NCI-H146 (cell line): ENCODE measurements at regions not wholly inside any gene's neighbourhood (a gene's known extent, or its start where the extent isn't known, plus 50 kb on each side); places are given as distances from the start of the nearest gene placed in this dataset.

Experiments
- DNase-seq: peaks from one replicate; lab custom pipeline; 2025; lab: John Stamatoyannopoulos, UW

- no peak for DNase-seq
These were observed 129.2 kb downstream of the PSMG1 start for GRCh38 chr21:39054066-39054465.

DNA sequence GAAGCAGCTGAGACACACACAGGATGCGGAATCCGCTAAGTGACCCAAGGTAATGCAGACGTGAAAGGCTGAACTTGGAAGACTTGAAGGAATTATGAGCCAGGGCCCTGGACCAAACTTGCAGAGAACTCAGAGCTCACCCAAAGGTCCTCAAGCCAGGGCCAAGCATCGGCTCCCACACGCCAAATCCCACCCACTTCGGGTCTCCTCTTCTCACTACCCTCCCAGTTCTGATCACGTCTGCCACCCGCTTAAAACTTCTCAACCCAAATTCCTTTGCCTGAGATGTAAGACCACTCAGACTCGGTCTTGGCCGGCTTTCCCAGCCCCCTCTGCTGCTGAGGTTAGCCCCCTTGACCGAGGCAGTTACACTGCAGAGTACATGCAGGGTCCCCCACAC, 130.1 kb downstream of the PSMG1 start:
- no peak for DNase-seq

DNA sequence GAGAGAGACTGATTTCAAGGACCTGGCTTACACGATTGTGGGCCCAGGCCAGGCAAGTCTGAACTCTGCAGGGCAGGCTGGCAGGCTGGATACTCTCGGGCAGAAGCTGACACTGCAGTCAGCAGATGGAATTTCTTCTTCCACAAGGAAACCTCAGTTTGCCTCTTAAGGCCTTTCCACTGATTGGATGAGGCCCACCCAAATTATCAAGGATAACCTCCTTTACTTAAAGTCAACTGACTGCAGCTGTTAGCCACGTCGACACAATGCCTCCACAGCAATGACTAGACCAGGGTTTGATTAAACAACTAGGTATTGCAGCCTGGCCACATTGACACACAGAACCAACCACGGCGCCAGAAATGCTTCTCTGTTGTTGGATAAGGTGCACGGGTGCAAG, 130.5 kb downstream of the PSMG1 start:
- no peak for DNase-seq

GRCh38 chr21:39051588-39051949, 131.7 kb downstream of the PSMG1 start:
- DNase-seq = no peak

- DNase-seq = no peak
These were observed 132.2 kb downstream of the PSMG1 start for GRCh38 chr21:39050841-39051587.

DNA sequence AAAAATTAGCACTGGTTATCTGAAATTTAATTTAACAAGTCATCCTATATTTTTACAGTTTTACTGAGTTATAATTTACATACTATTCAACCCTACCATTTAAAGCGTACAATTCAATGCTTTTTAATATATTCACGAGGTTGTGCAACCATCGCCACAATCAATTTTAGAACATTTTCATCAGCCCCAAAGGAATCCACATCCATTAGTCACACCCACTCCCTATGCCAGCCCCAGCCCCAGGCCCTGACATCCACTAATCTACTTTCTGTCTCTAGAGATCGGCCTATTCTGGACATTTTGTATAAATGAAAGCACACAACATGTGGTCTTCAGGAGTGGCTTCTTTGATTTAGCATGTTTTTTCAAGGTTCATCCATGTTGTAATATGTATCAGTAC, 134.7 kb downstream of the PSMG1 start:
- no peak for DNase-seq

DNA sequence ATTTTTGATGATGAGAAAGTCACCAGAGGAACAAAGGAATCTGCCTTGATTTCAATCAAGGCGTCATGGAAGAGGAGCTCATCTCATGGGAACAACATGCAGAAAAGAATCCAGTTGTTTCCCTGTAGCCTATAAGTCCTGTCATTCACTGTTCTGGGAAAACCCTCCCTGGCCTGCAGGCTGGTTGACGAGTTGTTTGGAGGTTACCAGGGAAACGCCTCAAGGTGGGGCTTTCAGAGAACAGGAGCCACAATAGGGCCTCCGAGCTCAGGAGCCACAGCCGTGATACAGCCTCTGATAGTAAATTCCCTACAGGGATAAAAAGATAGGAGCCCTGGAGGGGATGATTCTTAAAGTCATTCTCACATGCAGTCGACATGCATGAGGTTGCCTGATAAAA, 135.2 kb downstream of the PSMG1 start:
- DNase-seq = peak; percentile 60

GRCh38 chr21:39047046-39047445, 136.2 kb downstream of the PSMG1 start:
- DNase-seq = no peak

DNA sequence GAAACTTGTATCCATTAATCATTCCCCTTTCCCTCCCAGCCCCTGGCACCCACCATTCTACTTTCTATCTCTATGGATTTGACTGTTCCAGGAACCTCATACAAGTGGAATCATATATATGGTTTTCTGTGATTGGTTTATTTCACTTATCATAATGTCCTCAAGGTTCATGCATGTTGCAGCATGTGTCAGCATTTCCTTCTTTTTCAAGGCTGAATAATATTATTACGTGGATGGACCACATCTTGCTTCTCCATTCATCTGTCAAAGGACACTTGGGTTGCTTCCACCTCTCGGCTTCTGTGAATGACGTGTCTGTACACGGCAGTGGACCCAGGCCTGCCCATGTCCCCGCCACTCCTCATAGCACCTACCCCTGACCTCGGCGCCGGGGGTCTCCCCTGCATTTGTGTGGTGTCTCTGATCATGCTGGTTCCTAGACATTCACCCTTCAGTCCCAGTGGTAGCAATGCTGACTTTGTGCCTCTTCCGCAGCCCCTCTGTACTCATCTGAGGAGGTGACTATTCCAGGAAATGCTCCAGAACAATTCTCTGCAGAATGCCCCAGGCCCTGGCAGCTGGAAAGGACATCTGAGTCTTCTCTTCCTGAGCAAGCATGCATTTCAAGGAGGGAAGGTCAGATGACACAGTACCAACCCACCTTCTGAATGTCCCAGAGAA, 136.9 kb downstream of the PSMG1 start:
- DNase-seq = no peak

- no peak for DNase-seq
These were observed 141.4 kb downstream of the PSMG1 start for GRCh38 chr21:39041816-39042215.

DNA sequence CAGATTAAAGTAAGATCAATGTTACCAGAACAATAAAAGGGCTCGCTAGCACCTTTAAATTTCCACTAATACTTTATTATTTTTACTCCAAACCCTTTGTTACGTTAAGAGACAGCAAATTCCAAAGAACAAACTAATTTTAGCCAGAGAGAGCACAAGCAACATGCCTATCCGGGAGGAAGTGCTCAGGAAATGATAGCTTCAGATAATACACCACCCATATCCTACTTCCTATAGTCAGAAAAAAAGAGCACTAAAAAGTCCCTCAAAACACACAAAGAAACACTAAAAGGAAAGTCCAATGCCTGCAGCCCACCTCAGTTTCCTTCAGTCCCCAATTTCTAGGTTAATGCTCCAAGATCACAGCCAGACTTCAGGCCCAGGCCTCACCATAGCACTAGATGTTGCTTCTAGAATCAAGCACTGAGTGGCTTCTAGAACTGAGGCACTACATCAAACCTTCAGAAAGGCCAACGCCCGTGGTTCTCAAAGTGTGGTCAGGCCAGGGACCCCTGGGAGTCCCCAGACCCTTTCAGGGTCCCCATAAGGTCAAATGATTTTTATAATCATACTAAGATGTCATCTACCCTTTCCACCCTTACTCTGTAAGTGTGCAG, 142.6 kb downstream of the PSMG1 start:
- DNase-seq = no peak

DNA sequence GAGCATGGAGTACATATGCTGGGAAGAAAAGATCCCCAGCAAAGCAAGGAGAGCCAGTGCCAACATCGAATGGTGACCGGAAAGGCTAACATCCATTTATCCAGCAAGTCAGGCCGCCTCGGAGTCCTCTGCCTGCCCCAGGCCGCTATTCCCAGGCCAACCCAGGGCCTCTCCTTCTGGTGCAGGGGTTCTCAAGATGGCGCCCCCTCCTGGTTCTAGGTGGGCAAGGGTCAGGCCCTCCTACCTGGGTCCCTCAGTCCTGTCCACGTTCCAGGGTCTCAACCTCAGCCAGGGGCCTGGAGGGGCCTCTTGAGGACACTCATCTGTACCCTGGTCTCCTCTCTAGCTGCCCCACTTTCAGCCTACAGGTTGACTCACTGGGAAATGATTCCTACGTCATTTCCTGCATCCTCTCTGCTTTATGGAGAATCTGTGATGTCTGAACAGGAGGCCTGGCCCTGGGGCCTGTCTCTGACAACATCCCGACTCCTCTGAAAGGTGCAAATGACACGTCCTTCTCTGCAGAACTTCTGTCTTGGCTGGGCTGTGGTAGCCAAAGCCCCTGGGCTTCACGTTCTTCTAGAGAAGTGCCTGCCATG, 145.3 kb downstream of the PSMG1 start:
- DNase-seq = no peak

DNA sequence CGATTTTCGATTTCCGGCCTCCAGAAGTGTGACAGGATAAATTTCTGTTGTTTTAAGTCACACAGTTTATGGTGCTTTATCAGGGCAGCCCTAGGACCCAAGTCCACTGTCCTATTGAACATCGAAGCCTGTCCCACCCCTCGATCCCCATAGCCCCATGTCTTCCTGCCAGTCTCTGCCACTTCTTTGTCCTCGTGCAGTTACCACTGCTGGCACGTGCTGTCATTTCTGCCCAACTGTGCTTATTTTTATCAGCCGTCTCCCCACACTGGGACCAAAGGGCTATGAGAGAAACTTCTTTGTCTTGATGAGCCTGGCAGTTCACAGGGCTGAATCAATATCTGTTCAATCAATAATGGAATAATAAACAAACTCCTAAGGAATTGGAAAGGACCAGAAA, 146.7 kb downstream of the PSMG1 start:
- DNase-seq = no peak

DNA sequence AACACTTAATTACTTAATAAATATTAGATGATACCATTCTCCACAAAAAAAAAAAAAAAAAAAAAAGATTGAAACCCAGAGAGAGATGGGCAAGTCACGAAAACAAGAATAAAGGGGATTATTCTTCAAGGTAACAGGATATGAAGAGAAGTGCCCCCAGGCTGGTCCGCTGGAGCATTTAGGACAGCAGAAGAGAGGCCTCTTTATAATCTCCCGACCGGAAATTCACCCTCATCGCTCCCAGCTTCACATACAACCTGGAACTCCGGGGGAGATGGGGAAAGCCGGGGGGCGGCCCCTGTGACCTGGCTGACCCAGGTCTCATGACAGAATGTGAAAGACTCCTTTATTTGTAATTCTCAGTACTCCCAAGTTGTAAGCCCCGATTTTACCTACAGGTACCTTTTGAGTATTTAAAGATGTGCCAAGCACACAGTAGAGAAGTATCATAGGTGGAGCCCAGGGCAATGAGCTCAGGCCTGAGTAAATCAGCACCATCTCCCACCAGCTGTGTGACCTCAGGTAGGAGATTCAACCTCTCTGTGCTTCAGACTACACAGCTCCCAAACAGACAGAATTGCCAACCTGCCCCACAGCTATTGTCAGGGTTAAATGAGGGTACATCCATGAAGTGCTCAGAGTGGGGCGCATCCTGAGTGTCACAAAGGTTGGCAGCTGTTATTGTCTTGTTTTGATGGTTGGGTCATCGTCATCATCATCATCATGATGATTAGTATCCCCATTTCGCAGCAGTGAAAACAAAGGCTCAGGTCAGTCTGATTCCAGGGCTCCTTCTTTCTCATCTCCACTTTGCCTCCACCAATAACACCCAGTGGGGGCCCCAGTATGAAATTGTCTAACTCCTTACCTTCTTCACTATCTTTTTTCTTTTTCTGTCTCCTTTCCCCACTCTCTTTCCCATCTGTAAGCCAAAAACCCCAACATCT, 148.4 kb downstream of the PSMG1 start:
- no peak for DNase-seq

- no peak for DNase-seq
These were observed 149.2 kb downstream of the PSMG1 start for GRCh38 chr21:39033878-39034589.

DNA sequence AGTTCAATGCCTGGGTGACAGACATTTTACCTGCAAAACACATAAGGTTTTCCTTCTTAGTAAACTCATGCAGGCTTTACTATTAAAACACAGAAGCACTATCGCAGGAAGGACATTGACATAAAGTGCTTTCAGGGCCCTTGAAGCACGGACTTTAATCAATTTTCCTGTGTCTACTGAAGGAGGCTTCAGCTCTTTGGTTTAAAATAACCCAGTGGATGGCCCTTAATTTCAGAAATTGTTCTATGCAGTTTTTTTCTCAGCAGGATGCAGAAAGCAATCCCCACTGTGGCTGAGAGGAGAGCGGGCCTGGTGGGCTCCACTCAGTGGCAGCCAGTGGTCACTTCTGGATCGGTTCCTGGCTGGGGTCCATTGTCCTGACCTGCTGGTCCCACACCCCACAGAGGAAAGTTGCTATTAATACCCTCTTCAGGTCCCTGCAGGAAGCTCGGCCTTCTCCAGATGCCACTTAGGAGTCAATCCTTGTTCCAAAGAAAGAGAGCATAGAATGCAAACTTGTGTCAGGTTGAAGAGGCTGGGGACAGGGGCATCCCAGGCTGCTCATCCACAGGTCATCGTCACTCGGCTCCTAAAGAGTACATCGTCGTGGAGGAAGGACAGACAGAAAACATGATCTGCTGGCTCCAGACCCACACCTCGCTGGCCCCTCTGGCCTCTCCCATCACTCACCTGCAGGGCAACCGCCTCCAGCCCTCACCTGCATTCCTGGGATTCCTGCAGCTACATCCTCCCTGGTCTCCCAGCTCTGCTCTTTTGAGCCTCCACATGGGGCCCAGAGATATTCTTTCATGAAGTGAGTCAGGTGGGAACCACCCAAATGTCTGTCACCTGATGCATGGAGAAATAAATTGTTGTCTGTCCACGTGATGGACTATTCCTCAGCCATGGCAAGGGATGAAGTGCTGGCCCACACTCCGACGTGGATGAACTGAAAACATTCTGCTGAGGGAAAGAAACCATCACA, 153.1 kb downstream of the PSMG1 start:
- no peak for DNase-seq

- no peak for DNase-seq
These were observed 154.0 kb downstream of the PSMG1 start for GRCh38 chr21:39029086-39029755.

- no peak for DNase-seq
These were observed 158.1 kb downstream of the PSMG1 start for GRCh38 chr21:39025198-39025597.

- no peak for DNase-seq
These were observed 158.7 kb downstream of the PSMG1 start for GRCh38 chr21:39024538-39024937.
